ENCODE measurements at regions not wholly inside any gene's neighbourhood (a gene's known extent, or its start where the extent isn't known, plus 50 kb on each side); places are given as distances from the start of the nearest gene placed in this dataset.

GRCh38 chr7:116148108-116148507 is 62.2 kb upstream of the TES start:
- no peak for DNase-seq (ENCODE audit: low spot score)

- DNase-seq (ENCODE audit: low spot score), result no peak
Measured at GRCh38 chr7:116148626-116149025, 61.7 kb upstream of the TES start.

GRCh38 chr7:116150588-116150987 is 59.8 kb upstream of the TES start:
- DNase-seq (ENCODE audit: low spot score), result no peak

- DNase-seq (ENCODE audit: low spot score), result no peak
Measured at GRCh38 chr7:116152276-116152675, 58.1 kb upstream of the TES start.

- no peak for DNase-seq (ENCODE audit: low spot score)
Measured at GRCh38 chr7:116153050-116153449, 57.3 kb upstream of the TES start.

GRCh38 chr7:116159711-116160110 is 50.6 kb upstream of the TES start:
- no peak for DNase-seq (ENCODE audit: low spot score)
